ENCODE measurements at regions not wholly inside any gene's neighbourhood (a gene's known extent, or its start where the extent isn't known, plus 50 kb on each side); places are given as distances from the start of the nearest gene placed in this dataset.
A peak's percentile ranks its signal among the peaks of the same experiment; 100 is the strongest.

DNA sequence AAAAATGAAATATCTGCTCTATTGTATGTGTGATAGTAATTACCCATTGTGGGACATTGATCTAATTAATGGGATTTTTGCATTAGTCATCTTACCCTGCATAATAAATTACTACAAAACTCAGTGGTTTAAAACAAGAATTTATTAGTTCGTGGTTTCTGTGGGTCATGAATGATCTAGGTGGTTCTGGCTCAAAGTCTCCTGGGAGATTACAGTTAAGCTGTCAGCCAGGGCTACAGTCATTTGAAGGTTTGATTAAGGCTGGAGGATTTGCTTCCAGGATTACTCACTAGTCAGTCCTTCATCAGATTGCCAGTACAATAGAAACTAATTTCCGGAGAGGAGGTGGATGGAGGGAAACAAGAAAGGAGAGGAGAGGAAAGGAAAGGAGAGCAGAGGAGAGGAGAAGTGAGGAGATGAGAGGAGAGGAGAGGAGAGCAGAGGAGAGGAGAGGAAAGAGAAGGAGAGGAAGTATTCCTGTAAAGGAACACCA lies 60.4 kb upstream of the TNFSF4 start:
- H3K9me3 ChIP-seq (ENCODE audit: insufficient read depth, low read length): no peaks in the 10 kb centered on the region
- H3K36me3 ChIP-seq (replicated peaks; ENCODE audit: low read depth, low read length): peaks cover 3% of the 10 kb centered on the region
- no peak overlapping the region for H3K27ac ChIP-seq (ENCODE audit: low read length)
- H3K4me2 ChIP-seq (ENCODE audit: low read length): peak overlapping the region; percentile 9
- TF ChIP-seq, protein P1, sequence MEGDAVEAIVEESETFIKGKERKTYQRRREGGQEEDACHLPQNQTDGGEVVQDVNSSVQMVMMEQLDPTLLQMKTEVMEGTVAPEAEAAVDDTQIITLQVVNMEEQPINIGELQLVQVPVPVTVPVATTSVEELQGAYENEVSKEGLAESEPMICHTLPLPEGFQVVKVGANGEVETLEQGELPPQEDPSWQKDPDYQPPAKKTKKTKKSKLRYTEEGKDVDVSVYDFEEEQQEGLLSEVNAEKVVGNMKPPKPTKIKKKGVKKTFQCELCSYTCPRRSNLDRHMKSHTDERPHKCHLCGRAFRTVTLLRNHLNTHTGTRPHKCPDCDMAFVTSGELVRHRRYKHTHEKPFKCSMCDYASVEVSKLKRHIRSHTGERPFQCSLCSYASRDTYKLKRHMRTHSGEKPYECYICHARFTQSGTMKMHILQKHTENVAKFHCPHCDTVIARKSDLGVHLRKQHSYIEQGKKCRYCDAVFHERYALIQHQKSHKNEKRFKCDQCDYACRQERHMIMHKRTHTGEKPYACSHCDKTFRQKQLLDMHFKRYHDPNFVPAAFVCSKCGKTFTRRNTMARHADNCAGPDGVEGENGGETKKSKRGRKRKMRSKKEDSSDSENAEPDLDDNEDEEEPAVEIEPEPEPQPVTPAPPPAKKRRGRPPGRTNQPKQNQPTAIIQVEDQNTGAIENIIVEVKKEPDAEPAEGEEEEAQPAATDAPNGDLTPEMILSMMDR (IDR thresholded peaks at IDR 0.05; ENCODE audit: low read depth, low read length): no peak
- TF ChIP-seq EZH2phosphoT487 (IDR thresholded peaks at IDR 0.05; ENCODE audit: low read depth): no peak
- no peak overlapping the region for H2AFZ ChIP-seq (ENCODE audit: low read depth, low read length)
- no peaks in the 10 kb centered on the region for H4K20me1 ChIP-seq (ENCODE audit: insufficient read depth, low read length)
- H3K27me3 ChIP-seq (ENCODE audit: low read depth, low read length): no peaks in the 10 kb centered on the region
- H3K9ac ChIP-seq (ENCODE audit: low read length): no peak overlapping the region
- peaks cover 26% of the 10 kb centered on the region for H3K4me1 ChIP-seq (ENCODE audit: low read length)
- no peaks in the 10 kb centered on the region for H3K79me2 ChIP-seq (ENCODE audit: low read length)
- no peak overlapping the region for H3K4me3 ChIP-seq (ENCODE audit: low read length)

DNA sequence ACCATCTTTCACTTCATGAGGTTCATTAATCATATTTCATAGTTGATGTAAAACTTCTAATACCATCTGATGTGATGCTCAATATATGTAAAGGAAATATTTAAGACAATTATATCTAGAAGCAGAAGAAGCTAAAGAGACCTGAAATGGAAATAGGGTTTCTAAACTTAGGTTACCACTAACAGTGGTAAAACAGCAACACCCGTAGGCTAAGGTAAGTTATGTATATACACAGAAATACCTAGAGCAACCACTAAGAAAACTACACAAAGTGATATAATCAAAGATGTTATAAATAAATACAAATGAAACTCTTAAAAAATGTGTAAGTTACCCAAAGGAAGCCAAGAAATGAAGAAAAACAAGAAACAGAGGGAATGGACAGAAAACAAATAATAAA lies 61.1 kb upstream of the TNFSF4 start:
- no peaks in the 10 kb centered on the region for H3K9me3 ChIP-seq (ENCODE audit: insufficient read depth, low read length)
- no peak overlapping the region for H3K9ac ChIP-seq (ENCODE audit: low read length)
- H3K27ac ChIP-seq (ENCODE audit: low read length): no peak overlapping the region
- H2AFZ ChIP-seq (ENCODE audit: low read depth, low read length): no peak overlapping the region
- no peaks in the 10 kb centered on the region for H3K79me2 ChIP-seq (ENCODE audit: low read length)
- no peak overlapping the region for H3K4me2 ChIP-seq (ENCODE audit: low read length)
- no peaks in the 10 kb centered on the region for H4K20me1 ChIP-seq (ENCODE audit: insufficient read depth, low read length)
- no peak overlapping the region for H3K4me3 ChIP-seq (ENCODE audit: low read length)
- H3K4me1 ChIP-seq (ENCODE audit: low read length): peaks cover 22% of the 10 kb centered on the region
- no peaks in the 10 kb centered on the region for H3K27me3 ChIP-seq (ENCODE audit: low read depth, low read length)
- peaks cover 3% of the 10 kb centered on the region for H3K36me3 ChIP-seq (replicated peaks; ENCODE audit: low read depth, low read length)
- TF ChIP-seq, protein P1 (IDR thresholded peaks at IDR 0.05; ENCODE audit: low read depth, low read length): no peak
- TF ChIP-seq EZH2phosphoT487 (IDR thresholded peaks at IDR 0.05; ENCODE audit: low read depth): no peak

GRCh38 chr1:173268786-173269277 lies 61.7 kb upstream of the TNFSF4 start:
- Histone ChIP-seq H4K20me1 (ENCODE audit: insufficient read depth, low read length) (no peaks in the 10 kb centered on the region), H3K4me2 (ENCODE audit: low read length) (no peak overlapping the region), H3K27me3 (ENCODE audit: low read depth, low read length) (no peaks in the 10 kb centered on the region), H3K4me3 (ENCODE audit: low read length) (no peak overlapping the region), H2AFZ (ENCODE audit: low read depth, low read length) (no peak overlapping the region), H3K79me2 (ENCODE audit: low read length) (no peaks in the 10 kb centered on the region), H3K4me1 (ENCODE audit: low read length) (peaks cover 22% of the 10 kb centered on the region), H3K9me3 (ENCODE audit: insufficient read depth, low read length) (no peaks in the 10 kb centered on the region), H3K27ac (ENCODE audit: low read length) (no peak overlapping the region), H3K9ac (ENCODE audit: low read length) (no peak overlapping the region), H3K36me3 (replicated peaks; ENCODE audit: low read depth, low read length) (no peaks in the 10 kb centered on the region)
- TF ChIP-seq, protein P1 (IDR thresholded peaks at IDR 0.05; ENCODE audit: low read depth, low read length): no peak
- no peak for TF ChIP-seq EZH2phosphoT487 (IDR thresholded peaks at IDR 0.05; ENCODE audit: low read depth)

DNA sequence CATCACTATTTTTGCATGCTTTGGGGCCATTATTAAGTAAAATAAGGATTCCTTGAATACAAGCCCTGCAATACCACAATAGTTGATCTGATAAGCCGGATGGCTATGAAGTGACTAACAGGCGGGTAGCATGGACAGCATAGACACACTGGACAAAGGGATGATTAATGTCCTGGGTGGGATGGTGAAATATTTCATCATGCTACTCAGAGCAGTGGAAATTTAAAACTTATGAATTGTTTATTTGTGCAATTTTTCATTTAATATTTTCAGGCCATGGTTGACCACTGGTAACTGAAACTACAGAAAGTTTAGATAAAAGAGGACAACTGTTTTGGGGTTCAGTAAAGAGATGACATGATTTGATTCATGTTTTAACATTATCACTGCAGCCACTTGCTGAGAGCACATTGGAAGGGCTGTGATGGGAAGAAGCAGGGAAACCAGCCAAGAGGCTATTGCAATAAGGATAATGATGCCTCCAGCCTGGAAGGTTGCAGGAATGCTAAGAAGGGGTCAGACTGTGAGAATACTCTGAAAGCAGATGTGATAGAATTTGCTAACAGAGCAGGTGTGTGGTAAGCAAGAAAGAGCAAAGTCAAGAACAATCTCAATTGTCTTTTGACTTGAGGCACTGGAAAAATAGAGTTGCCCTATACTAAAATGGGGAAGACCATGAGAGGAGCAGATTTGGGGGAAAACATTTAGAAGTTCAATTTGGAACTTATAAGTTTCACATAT lies 62.5 kb upstream of the TNFSF4 start:
- no peak for TF ChIP-seq EZH2phosphoT487 (IDR thresholded peaks at IDR 0.05; ENCODE audit: low read depth)
- TF ChIP-seq, protein P1 (IDR thresholded peaks at IDR 0.05; ENCODE audit: low read depth, low read length): no peak
- no peaks in the 10 kb centered on the region for H3K79me2 ChIP-seq (ENCODE audit: low read length)
- no peaks in the 10 kb centered on the region for H4K20me1 ChIP-seq (ENCODE audit: insufficient read depth, low read length)
- no peaks in the 10 kb centered on the region for H3K27me3 ChIP-seq (ENCODE audit: low read depth, low read length)
- H3K4me3 ChIP-seq (ENCODE audit: low read length): no peak overlapping the region
- no peaks in the 10 kb centered on the region for H3K36me3 ChIP-seq (replicated peaks; ENCODE audit: low read depth, low read length)
- no peak overlapping the region for H3K4me2 ChIP-seq (ENCODE audit: low read length)
- H3K9ac ChIP-seq (ENCODE audit: low read length): no peak overlapping the region
- no peaks in the 10 kb centered on the region for H3K9me3 ChIP-seq (ENCODE audit: insufficient read depth, low read length)
- peaks cover 18% of the 10 kb centered on the region for H3K4me1 ChIP-seq (ENCODE audit: low read length)
- H3K27ac ChIP-seq (ENCODE audit: low read length): no peak overlapping the region
- no peak overlapping the region for H2AFZ ChIP-seq (ENCODE audit: low read depth, low read length)
